ENCODE measurements at regions not wholly inside any gene's neighbourhood (a gene's known extent, or its start where the extent isn't known, plus 50 kb on each side); places are given as distances from the start of the nearest gene placed in this dataset.

DNA sequence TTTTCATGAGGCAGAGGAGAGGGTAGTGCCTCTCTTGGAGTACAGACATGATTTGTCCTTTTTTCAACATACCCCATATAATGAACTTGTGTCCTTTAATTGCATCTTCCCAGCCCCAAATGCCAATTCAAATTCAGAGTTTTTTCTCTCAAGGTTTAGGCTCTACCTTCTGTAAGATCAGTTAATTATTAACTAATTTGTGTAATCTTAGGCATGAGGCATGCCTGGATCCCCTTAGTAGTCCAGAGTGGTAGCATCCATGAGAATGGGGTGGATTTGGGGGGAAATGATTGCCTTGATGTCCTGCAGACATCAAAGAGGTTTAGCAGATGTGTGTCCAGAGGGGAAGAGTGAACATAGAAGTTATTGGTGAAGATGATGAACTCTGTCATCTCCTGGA is 533.3 kb downstream of the LRRC70 start:
- H3K9me2 ChIP-seq (ENCODE audit: insufficient read depth, low read length) = no peaks in the 10 kb centered on the region
- H3K27me3 ChIP-seq (ENCODE audit: insufficient read depth, low read depth, low read length) = no peaks in the 10 kb centered on the region
- H3K4me3 ChIP-seq (ENCODE audit: low read length) = no peak overlapping the region
- no peak overlapping the region for H3K27ac ChIP-seq (ENCODE audit: low read length)
- no peak overlapping the region for H3K9ac ChIP-seq (ENCODE audit: low read length)
- no peak overlapping the region for H2AFZ ChIP-seq (ENCODE audit: low read depth, low read length)
- no peak overlapping the region for H3K4me2 ChIP-seq (ENCODE audit: low read length)
- H3F3A ChIP-seq (ENCODE audit: insufficient read depth, low read length, poor library complexity, severe bottlenecking) = no peaks in the 10 kb centered on the region
- no peaks in the 10 kb centered on the region for H3K36me3 ChIP-seq (ENCODE audit: insufficient read depth, low read length)
- no peak for TF ChIP-seq EP300 (conservative IDR thresholded peaks at IDR 0.05; ENCODE audit: poor library complexity, severe bottlenecking)
- TF ChIP-seq RAD21 (conservative IDR thresholded peaks at IDR 0.05) = no peak
- TF ChIP-seq MXI1 (conservative IDR thresholded peaks at IDR 0.05; ENCODE audit: poor library complexity, severe bottlenecking) = no peak
- no peak for TF ChIP-seq CTCF (IDR thresholded peaks at IDR 0.05; ENCODE audit: poor library complexity, severe bottlenecking)
- no peak for TF ChIP-seq TAF1 (IDR thresholded peaks at IDR 0.05; ENCODE audit: low read depth)
- TF ChIP-seq, protein P1, sequence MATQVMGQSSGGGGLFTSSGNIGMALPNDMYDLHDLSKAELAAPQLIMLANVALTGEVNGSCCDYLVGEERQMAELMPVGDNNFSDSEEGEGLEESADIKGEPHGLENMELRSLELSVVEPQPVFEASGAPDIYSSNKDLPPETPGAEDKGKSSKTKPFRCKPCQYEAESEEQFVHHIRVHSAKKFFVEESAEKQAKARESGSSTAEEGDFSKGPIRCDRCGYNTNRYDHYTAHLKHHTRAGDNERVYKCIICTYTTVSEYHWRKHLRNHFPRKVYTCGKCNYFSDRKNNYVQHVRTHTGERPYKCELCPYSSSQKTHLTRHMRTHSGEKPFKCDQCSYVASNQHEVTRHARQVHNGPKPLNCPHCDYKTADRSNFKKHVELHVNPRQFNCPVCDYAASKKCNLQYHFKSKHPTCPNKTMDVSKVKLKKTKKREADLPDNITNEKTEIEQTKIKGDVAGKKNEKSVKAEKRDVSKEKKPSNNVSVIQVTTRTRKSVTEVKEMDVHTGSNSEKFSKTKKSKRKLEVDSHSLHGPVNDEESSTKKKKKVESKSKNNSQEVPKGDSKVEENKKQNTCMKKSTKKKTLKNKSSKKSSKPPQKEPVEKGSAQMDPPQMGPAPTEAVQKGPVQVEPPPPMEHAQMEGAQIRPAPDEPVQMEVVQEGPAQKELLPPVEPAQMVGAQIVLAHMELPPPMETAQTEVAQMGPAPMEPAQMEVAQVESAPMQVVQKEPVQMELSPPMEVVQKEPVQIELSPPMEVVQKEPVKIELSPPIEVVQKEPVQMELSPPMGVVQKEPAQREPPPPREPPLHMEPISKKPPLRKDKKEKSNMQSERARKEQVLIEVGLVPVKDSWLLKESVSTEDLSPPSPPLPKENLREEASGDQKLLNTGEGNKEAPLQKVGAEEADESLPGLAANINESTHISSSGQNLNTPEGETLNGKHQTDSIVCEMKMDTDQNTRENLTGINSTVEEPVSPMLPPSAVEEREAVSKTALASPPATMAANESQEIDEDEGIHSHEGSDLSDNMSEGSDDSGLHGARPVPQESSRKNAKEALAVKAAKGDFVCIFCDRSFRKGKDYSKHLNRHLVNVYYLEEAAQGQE (IDR thresholded peaks at IDR 0.05; ENCODE audit: borderline replicate concordance) = no peak
- no peak for TF ChIP-seq EZH2 (IDR thresholded peaks at IDR 0.05; ENCODE audit: borderline replicate concordance, insufficient read depth, low read length, poor library complexity, severe bottlenecking)
- TF ChIP-seq POLR2AphosphoS5 (IDR thresholded peaks at IDR 0.05) = no peak
- no peak for TF ChIP-seq SMC3 (conservative IDR thresholded peaks at IDR 0.05; ENCODE audit: poor library complexity)
- H4K20me1 ChIP-seq (ENCODE audit: insufficient read depth) = no peaks in the 10 kb centered on the region
- no peaks in the 10 kb centered on the region for H3K79me2 ChIP-seq (replicated peaks; ENCODE audit: insufficient read depth, low read length)
- H3K9me3 ChIP-seq (ENCODE audit: low read length) = no peaks in the 10 kb centered on the region

DNA sequence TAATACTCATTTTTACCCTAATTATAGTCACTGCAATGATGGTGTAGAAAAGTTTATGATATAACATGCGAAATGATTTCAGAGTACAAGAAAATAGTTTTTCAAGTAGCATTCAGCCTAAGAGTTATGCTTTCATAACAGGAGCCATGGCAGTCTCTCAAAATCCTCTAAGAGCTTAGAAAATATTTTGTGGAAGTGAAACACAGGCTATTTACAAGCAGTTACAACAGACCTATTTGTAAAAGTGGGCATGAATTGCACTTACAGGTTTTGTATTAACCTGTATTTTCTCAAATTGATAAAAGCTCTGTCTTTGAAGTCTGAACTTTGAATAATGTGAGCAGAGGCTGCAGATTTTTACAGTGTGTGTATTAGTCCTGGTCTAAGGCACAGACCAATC is 523.3 kb downstream of the LRRC70 start:
- H3K4me2 ChIP-seq (ENCODE audit: low read length) = no peak overlapping the region
- no peak overlapping the region for H3K27ac ChIP-seq (ENCODE audit: low read length)
- TF ChIP-seq TAF1 (IDR thresholded peaks at IDR 0.05; ENCODE audit: low read depth) (no peak), POLR2AphosphoS5 (IDR thresholded peaks at IDR 0.05) (no peak), SMC3 (conservative IDR thresholded peaks at IDR 0.05; ENCODE audit: poor library complexity) (no peak), CTCF (IDR thresholded peaks at IDR 0.05; ENCODE audit: poor library complexity, severe bottlenecking) (no peak), RAD21 (conservative IDR thresholded peaks at IDR 0.05) (no peak), MXI1 (conservative IDR thresholded peaks at IDR 0.05; ENCODE audit: poor library complexity, severe bottlenecking) (no peak), EP300 (conservative IDR thresholded peaks at IDR 0.05; ENCODE audit: poor library complexity, severe bottlenecking) (no peak), EZH2 (IDR thresholded peaks at IDR 0.05; ENCODE audit: borderline replicate concordance, insufficient read depth, low read length, poor library complexity, severe bottlenecking) (no peak)
- TF ChIP-seq, protein P1 (IDR thresholded peaks at IDR 0.05; ENCODE audit: borderline replicate concordance) = no peak

More for the DNA sequence above, 523.3 kb downstream of the LRRC70 start:
- no peaks in the 10 kb centered on the region for H3K79me2 ChIP-seq (replicated peaks; ENCODE audit: insufficient read depth, low read length)
- H3K4me3 ChIP-seq (ENCODE audit: low read length) = no peak overlapping the region
- no peaks in the 10 kb centered on the region for H3K27me3 ChIP-seq (ENCODE audit: insufficient read depth, low read depth, low read length)
- no peaks in the 10 kb centered on the region for H3K9me3 ChIP-seq (ENCODE audit: low read length)
- H3F3A ChIP-seq (ENCODE audit: insufficient read depth, low read length, poor library complexity, severe bottlenecking) = no peaks in the 10 kb centered on the region
- H3K9ac ChIP-seq (ENCODE audit: low read length) = no peak overlapping the region
- no peaks in the 10 kb centered on the region for H3K9me2 ChIP-seq (ENCODE audit: insufficient read depth, low read length)
- no peaks in the 10 kb centered on the region for H4K20me1 ChIP-seq (ENCODE audit: insufficient read depth)
- no peak overlapping the region for H2AFZ ChIP-seq (ENCODE audit: low read depth, low read length)
- no peaks in the 10 kb centered on the region for H3K36me3 ChIP-seq (ENCODE audit: insufficient read depth, low read length)
